HS-27A (cell line): ENCODE measurements at regions not wholly inside any gene's neighbourhood (a gene's known extent, or its start where the extent isn't known, plus 50 kb on each side); places are given as distances from the start of the nearest gene placed in this dataset.
"Not testable (repeated sequence)": the region's sequence is repeated elsewhere in the genome, so short reads cannot be mapped to it uniquely, and the experiment has no call there.

ENCODE experiments used
- DNase-seq: peaks from one replicate; pipeline ENCODE4 v3.0.0-alpha.2; 2012; ENCODE audit warnings: low read depth, missing footprints

GRCh38 chr3:166663194-166663593 is 716.9 kb downstream of the ZBBX start:
- no peak for DNase-seq

- no peak for DNase-seq
These were observed 718.5 kb downstream of the ZBBX start for GRCh38 chr3:166661621-166662020.

GRCh38 chr3:166660962-166661361 is 719.1 kb downstream of the ZBBX start:
- no peak for DNase-seq

- DNase-seq: no peak
These were observed 742.0 kb downstream of the ZBBX start for GRCh38 chr3:166637984-166638530.

- no peak for DNase-seq
These were observed 745.9 kb downstream of the ZBBX start for GRCh38 chr3:166634091-166634746.

GRCh38 chr3:166630190-166630589 is 749.9 kb downstream of the ZBBX start:
- no peak for DNase-seq

GRCh38 chr3:166613365-166613764 is 766.7 kb downstream of the ZBBX start:
- DNase-seq: no peak

GRCh38 chr3:166612761-166613160 is 767.3 kb downstream of the ZBBX start:
- DNase-seq: not testable (repeated sequence)

- DNase-seq: no peak
These were observed 770.8 kb upstream of the BCHE start for GRCh38 chr3:166607933-166608521.

GRCh38 chr3:166606988-166607387 is 769.8 kb upstream of the BCHE start:
- DNase-seq: no peak

- no peak for DNase-seq
These were observed 756.6 kb upstream of the BCHE start for GRCh38 chr3:166593776-166594175.

- no peak for DNase-seq
These were observed 745.0 kb upstream of the BCHE start for GRCh38 chr3:166582236-166582635.

GRCh38 chr3:166580561-166580960 is 743.3 kb upstream of the BCHE start:
- no peak for DNase-seq

- DNase-seq: no peak
These were observed 737.9 kb upstream of the BCHE start for GRCh38 chr3:166575161-166575560.

- not testable (repeated sequence) for DNase-seq
These were observed 734.5 kb upstream of the BCHE start for GRCh38 chr3:166571686-166572085.

GRCh38 chr3:166570102-166570501 is 732.9 kb upstream of the BCHE start:
- DNase-seq: no peak

GRCh38 chr3:166569589-166569988 is 732.4 kb upstream of the BCHE start:
- no peak for DNase-seq

- DNase-seq: no peak
These were observed 723.0 kb upstream of the BCHE start for GRCh38 chr3:166560253-166560652.

GRCh38 chr3:166556955-166557354 is 719.7 kb upstream of the BCHE start:
- no peak for DNase-seq

- DNase-seq: no peak
These were observed 716.8 kb upstream of the BCHE start for GRCh38 chr3:166554023-166554422.

- DNase-seq: no peak
These were observed 696.5 kb upstream of the BCHE start for GRCh38 chr3:166533740-166534139.

GRCh38 chr3:166531730-166532129 is 694.5 kb upstream of the BCHE start:
- no peak for DNase-seq

- DNase-seq: no peak
These were observed 690.1 kb upstream of the BCHE start for GRCh38 chr3:166527325-166527724.

- DNase-seq: no peak
These were observed 689.7 kb upstream of the BCHE start for GRCh38 chr3:166526881-166527280.
